GM12891 (cell line): ENCODE measurements at regions not wholly inside any gene's neighbourhood (a gene's known extent, or its start where the extent isn't known, plus 50 kb on each side); places are given as distances from the start of the nearest gene placed in this dataset.
"Not testable (repeated sequence)": the region's sequence is repeated elsewhere in the genome, so short reads cannot be mapped to it uniquely, and the experiment has no call there.

Source experiments
- DNase-seq: peaks from one replicate; pipeline ENCODE4 v3.0.0; 2011; ENCODE audit warnings: low spot score; ENCODE audit not compliant: insufficient read length
- FAIRE-seq: peaks from 2 replicates; lab custom pipeline; 2011; peaks lifted over from hg19 to GRCh38; lab: Jason Lieb, UNC
- PAX5 ChIP-seq: IDR thresholded peaks from 2 replicates; pipeline ENCODE4 v1.6.1; 2011; ENCODE audit warnings: low read length, moderate library complexity, mild to moderate bottlenecking; ENCODE audit not compliant: insufficient read depth, severe bottlenecking
- POLR2A ChIP-seq: IDR thresholded peaks from 2 replicates; pipeline ENCODE4 v1.6.1; 2011; ENCODE audit warnings: low read depth, low read length, control low read depth
- POLR2AphosphoS5 ChIP-seq: IDR thresholded peaks from 2 replicates; pipeline ENCODE4 v1.6.1; 2011; ENCODE audit warnings: low read depth, low read length, control low read depth
- POU2F2 ChIP-seq: IDR thresholded peaks from 2 replicates; pipeline ENCODE4 v1.6.1; 2011; ENCODE audit warnings: low read depth, mild to moderate bottlenecking, control low read depth, low read length, moderate library complexity
- SPI1 ChIP-seq: IDR thresholded peaks from 2 replicates; pipeline ENCODE4 v1.6.1; 2011; ENCODE audit warnings: low read depth, low read length, control low read depth
- TAF1 ChIP-seq: IDR thresholded peaks from 2 replicates; pipeline ENCODE4 v1.6.1; 2011; ENCODE audit warnings: low read depth, low read length, control low read depth

- TF ChIP-seq POU2F2 (no peak), POLR2A (no peak), SPI1 (no peak), POLR2AphosphoS5 (no peak), TAF1 (no peak), PAX5 (no peak)
- FAIRE-seq (no peak), DNase-seq (no peak)
These were observed 560.4 kb downstream of the GRXCR1 start for GRCh38 chr4:43452948-43453347.

GRCh38 chr4:43456383-43456782, 563.9 kb downstream of the GRXCR1 start:
- DNase-seq (no peak), FAIRE-seq (no peak)
- TF ChIP-seq PAX5 (no peak), SPI1 (no peak), POU2F2 (no peak), POLR2AphosphoS5 (no peak), POLR2A (no peak), TAF1 (no peak)

GRCh38 chr4:43457866-43458265, 565.4 kb downstream of the GRXCR1 start:
- FAIRE-seq (no peak), DNase-seq (no peak)
- no peak for TF ChIP-seq SPI1

- DNase-seq (no peak), FAIRE-seq (no peak)
- TF ChIP-seq PAX5 (no peak), POLR2AphosphoS5 (no peak), POU2F2 (no peak)
These were observed 565.8 kb downstream of the GRXCR1 start for GRCh38 chr4:43458293-43458692.

- DNase-seq (no peak), FAIRE-seq (no peak)
- TF ChIP-seq POLR2AphosphoS5 (no peak), TAF1 (no peak), SPI1 (no peak), POU2F2 (no peak), POLR2A (no peak)
These were observed 579.4 kb downstream of the GRXCR1 start for GRCh38 chr4:43471950-43472349.

GRCh38 chr4:43481526-43481925, 589.0 kb downstream of the GRXCR1 start:
- TF ChIP-seq SPI1 (no peak), POLR2AphosphoS5 (no peak), TAF1 (no peak), POU2F2 (no peak)
- no peak for DNase-seq
- no peak for FAIRE-seq

- TF ChIP-seq POU2F2 (no peak), POLR2A (no peak), POLR2AphosphoS5 (no peak), SPI1 (no peak), PAX5 (no peak), TAF1 (no peak)
- DNase-seq, result no peak
- FAIRE-seq, result no peak
These were observed 592.7 kb downstream of the GRXCR1 start for GRCh38 chr4:43485196-43485595.

GRCh38 chr4:43496188-43496587, 603.7 kb downstream of the GRXCR1 start:
- FAIRE-seq (no peak), DNase-seq (no peak)
- TF ChIP-seq POLR2A (no peak), POLR2AphosphoS5 (no peak), SPI1 (no peak), POU2F2 (no peak), PAX5 (no peak), TAF1 (no peak)

- TF ChIP-seq POLR2AphosphoS5 (no peak), SPI1 (no peak), TAF1 (no peak), POLR2A (no peak), POU2F2 (no peak), PAX5 (no peak)
- no peak for DNase-seq
These were observed 604.1 kb downstream of the GRXCR1 start for GRCh38 chr4:43496602-43497001.

GRCh38 chr4:43505823-43506222, 613.3 kb downstream of the GRXCR1 start:
- not testable (repeated sequence) for DNase-seq, FAIRE-seq

More at GRCh38 chr4:43496602-43497001, 604.1 kb downstream of the GRXCR1 start:
- no peak for FAIRE-seq

- DNase-seq (no peak), FAIRE-seq (no peak)
- no peak for TF ChIP-seq TAF1
- TF ChIP-seq POLR2A, result no peak
- TF ChIP-seq POLR2AphosphoS5, result no peak
- TF ChIP-seq SPI1, result no peak
- TF ChIP-seq POU2F2, result no peak
- no peak for TF ChIP-seq PAX5
These were observed 619.7 kb downstream of the GRXCR1 start for GRCh38 chr4:43512253-43512652.
